Endodermal cell (in vitro differentiated cells): ENCODE measurements at regions not wholly inside any gene's neighbourhood (a gene's known extent, or its start where the extent isn't known, plus 50 kb on each side); places are given as distances from the start of the nearest gene placed in this dataset.
A peak's percentile ranks its signal among the peaks of the same experiment; 100 is the strongest.

Experiments used
- DNase-seq: peaks from one replicate; pipeline ENCODE4 v3.0.0-alpha.2; 2017
- H3K27ac ChIP-seq: 2 replicates; pipeline ENCODE4 v1.5.1; 2013; ENCODE audit warnings: mild to moderate bottlenecking, low read depth, low read length, moderate library complexity
- H3K27me3 ChIP-seq: 2 replicates; pipeline ENCODE4 v1.6.1; 2013; ENCODE audit warnings: mild to moderate bottlenecking, low read length, moderate library complexity; ENCODE audit not compliant: insufficient read depth, control insufficient read depth, poor library complexity, severe bottlenecking
- H3K36me3 ChIP-seq: 2 replicates; pipeline ENCODE4 v1.7.0; 2013; ENCODE audit warnings: mild to moderate bottlenecking, low read length, moderate library complexity; ENCODE audit not compliant: control insufficient read depth, insufficient read depth
- H3K4me1 ChIP-seq: one replicate; pipeline ENCODE4 v1.7.0; 2013; ENCODE audit warnings: low read length; ENCODE audit not compliant: control insufficient read depth, insufficient read depth
- H3K4me3 ChIP-seq: 2 replicates; pipeline ENCODE4 v1.5.1; 2013; ENCODE audit warnings: mild to moderate bottlenecking, low read length, moderate library complexity
- H3K9ac ChIP-seq: 2 replicates; pipeline ENCODE4 v1.6.1; 2013; ENCODE audit warnings: mild to moderate bottlenecking, low read length, moderate library complexity; ENCODE audit not compliant: poor library complexity, severe bottlenecking; ENCODE audit errors: extremely low read depth
- H3K9me3 ChIP-seq: 2 replicates; pipeline ENCODE4 v1.6.1; 2013; ENCODE audit warnings: mild to moderate bottlenecking, low read length, moderate library complexity; ENCODE audit not compliant: control insufficient read depth
- H3K27ac Mint-ChIP-seq: 2 replicates; pipeline ENCODE4 v1.8.0; 2020; ENCODE audit warnings: mixed read lengths
- H3K27me3 Mint-ChIP-seq: 2 replicates; pipeline ENCODE4 v1.8.0; 2021; ENCODE audit warnings: mild to moderate bottlenecking, mixed read lengths; ENCODE audit not compliant: insufficient read depth
- H3K36me3 Mint-ChIP-seq: 2 replicates; pipeline ENCODE4 v1.8.0; 2020; ENCODE audit warnings: low read depth, mixed read lengths
- H3K4me1 Mint-ChIP-seq: 2 replicates; pipeline ENCODE4 v1.8.0; 2020; ENCODE audit warnings: mixed read lengths
- H3K4me3 Mint-ChIP-seq: 2 replicates; pipeline ENCODE4 v1.8.0; 2020; ENCODE audit warnings: mild to moderate bottlenecking, moderate library complexity, mixed read lengths
- H3K9me3 Mint-ChIP-seq: 2 replicates; pipeline ENCODE4 v1.8.0; 2020; ENCODE audit warnings: mild to moderate bottlenecking, mixed read lengths
- CTCF ChIP-seq: fragments of 200-600 bp; sonication (generic); conservative IDR thresholded peaks from 2 replicates; pipeline ENCODE4 v1.5.0; 2021; ENCODE audit warnings: antibody characterized with exemption, mild to moderate bottlenecking
- WGBS, 2 experiments: methylation state at CpG; one replicate each; pipeline versions ENCODE4 v1.1.5 to v1.1.7; 2013; ENCODE audit warnings: missing lambda C conversion rate in 2 of 2, mixed read lengths in 1 of 2; ENCODE audit not compliant: insufficient coverage in 1 of 2, insufficient read length in 1 of 2; 5-methylcytosine and 5-hydroxymethylcytosine counted together

GRCh38 chr7:155950898-155951553 lies 138.8 kb upstream of the SHH start:
- WGBS, 2 experiments = 89 to 99% methylated on average over 11 to 14 of the region's 14 CpGs
- Histone ChIP-seq H3K9ac (no peak overlapping the region), H3K36me3 (no peaks in the 10 kb centered on the region), H3K4me1 (no peaks in the 10 kb centered on the region), H3K27me3 (peaks cover 14% of the 10 kb centered on the region), H3K27ac (no peak overlapping the region), H3K4me3 (no peak overlapping the region), H3K9me3 (no peaks in the 10 kb centered on the region)
- TF ChIP-seq CTCF = no peak
- DNase-seq = no peak
- Mint-ChIP-seq H3K4me3 (no peak overlapping the region), H3K27ac (no peak overlapping the region), H3K36me3 (no peaks in the 10 kb centered on the region), H3K9me3 (peaks cover 1% of the 10 kb centered on the region), H3K4me1 (peaks cover 9% of the 10 kb centered on the region), H3K27me3 (peaks cover 5% of the 10 kb centered on the region)

- Mint-ChIP-seq H3K36me3 (no peaks in the 10 kb centered on the region), H3K4me3 (no peak overlapping the region), H3K27me3 (peaks cover 8% of the 10 kb centered on the region), H3K9me3 (peaks cover 5% of the 10 kb centered on the region), H3K4me1 (peaks cover 3% of the 10 kb centered on the region), H3K27ac (no peak overlapping the region)
- Histone ChIP-seq H3K9ac (no peak overlapping the region), H3K27me3 (peaks cover 13% of the 10 kb centered on the region), H3K4me1 (no peaks in the 10 kb centered on the region), H3K4me3 (no peak overlapping the region), H3K9me3 (no peaks in the 10 kb centered on the region), H3K36me3 (no peaks in the 10 kb centered on the region), H3K27ac (no peak overlapping the region)
- peak; percentile 22 for DNase-seq
- TF ChIP-seq CTCF = no peak
- WGBS, 2 experiments = 89 to 95% methylated on average over 9 to 10 of the region's 10 CpGs
These were observed 136.6 kb upstream of the SHH start for GRCh38 chr7:155948845-155949244.

- DNase-seq = peak; percentile 34
- H3K4me3 Mint-ChIP-seq = no peak overlapping the region
- peaks cover 8% of the 10 kb centered on the region for H3K27me3 Mint-ChIP-seq
- H3K9me3 Mint-ChIP-seq = peaks cover 5% of the 10 kb centered on the region
- peaks cover 3% of the 10 kb centered on the region for H3K4me1 Mint-ChIP-seq
- H3K27me3 ChIP-seq = peaks cover 13% of the 10 kb centered on the region
- H3K36me3 Mint-ChIP-seq = no peaks in the 10 kb centered on the region
- no peaks in the 10 kb centered on the region for H3K9me3 ChIP-seq
- no peak overlapping the region for H3K27ac ChIP-seq
- no peaks in the 10 kb centered on the region for H3K36me3 ChIP-seq
- no peak overlapping the region for H3K4me3 ChIP-seq
- no peaks in the 10 kb centered on the region for H3K4me1 ChIP-seq
- TF ChIP-seq CTCF = no peak
- WGBS, 2 experiments = 88 to 89% methylated on average over 3 to 6 of the region's 6 CpGs
- H3K27ac Mint-ChIP-seq = no peak overlapping the region
- H3K9ac ChIP-seq = no peak overlapping the region
These were observed 136.2 kb upstream of the SHH start for GRCh38 chr7:155948423-155948822.
